Fibroblast of the aortic adventitia (primary cell): ENCODE measurements at regions not wholly inside any gene's neighbourhood (a gene's known extent, or its start where the extent isn't known, plus 50 kb on each side); places are given as distances from the start of the nearest gene placed in this dataset.

Experiments
- DNase-seq: peaks from one replicate; pipeline ENCODE4 v3.0.0-alpha.2; 2010; ENCODE audit warnings: low read depth
- H3K4me3 ChIP-seq: 2 replicates; pipeline ENCODE4 v1.5.1; 2011; ENCODE audit warnings: low read depth, mild to moderate bottlenecking, control low read depth, low read length, moderate library complexity
- CTCF ChIP-seq: IDR thresholded peaks from 2 replicates; pipeline ENCODE4 v1.5.1; 2011; ENCODE audit warnings: mild to moderate bottlenecking, low read length, control low read depth, inconsistent platforms; ENCODE audit not compliant: insufficient read depth

GRCh38 chr11:103826856-103827255, 209.6 kb upstream of the DDI1 start:
- no peak for TF ChIP-seq CTCF
- H3K4me3 ChIP-seq = no peak overlapping the region
- no peak for DNase-seq

- DNase-seq = no peak
- H3K4me3 ChIP-seq = no peak overlapping the region
- no peak for TF ChIP-seq CTCF
Measured at GRCh38 chr11:103829596-103829995, 206.8 kb upstream of the DDI1 start.

GRCh38 chr11:103830205-103830604, 206.2 kb upstream of the DDI1 start:
- no peak for DNase-seq
- TF ChIP-seq CTCF = no peak
- H3K4me3 ChIP-seq = no peak overlapping the region

GRCh38 chr11:103832762-103833161, 203.7 kb upstream of the DDI1 start:
- no peak overlapping the region for H3K4me3 ChIP-seq
- no peak for DNase-seq
- no peak for TF ChIP-seq CTCF

- H3K4me3 ChIP-seq = no peak overlapping the region
- no peak for TF ChIP-seq CTCF
- peak; percentile 92 for DNase-seq
Measured at GRCh38 chr11:103842191-103842590, 194.2 kb upstream of the DDI1 start.

- TF ChIP-seq CTCF = no peak
- H3K4me3 ChIP-seq = no peak overlapping the region
- peak; percentile 91 for DNase-seq
Measured at GRCh38 chr11:103842795-103843194, 193.6 kb upstream of the DDI1 start.
